ENCODE measurements at regions not wholly inside any gene's neighbourhood (a gene's known extent, or its start where the extent isn't known, plus 50 kb on each side); places are given as distances from the start of the nearest gene placed in this dataset.

DNA sequence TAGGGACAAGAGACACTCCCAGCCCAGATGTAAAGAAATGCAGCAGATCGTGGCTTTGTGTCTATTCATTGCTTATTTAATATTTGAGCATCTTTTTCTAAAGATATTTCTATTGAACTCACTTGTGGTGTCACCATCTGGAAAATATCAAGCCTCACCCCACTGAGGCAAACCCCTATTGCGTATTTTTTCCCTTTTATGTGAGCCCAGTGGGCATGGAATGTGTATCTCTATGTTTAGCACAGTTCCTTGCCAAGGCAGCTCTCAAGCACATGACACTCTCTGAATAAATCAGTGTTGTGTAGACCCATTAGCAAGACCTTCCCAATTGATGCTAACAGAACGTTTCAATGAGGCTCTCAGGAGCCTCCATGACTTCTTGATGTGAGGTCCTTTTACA, 81.6 kb downstream of the TMEM174 start:
- TF ChIP-seq CTCF (IDR thresholded peaks at IDR 0.05) (no peak), POLR2A (IDR thresholded peaks at IDR 0.05) (no peak), EP300 (IDR thresholded peaks at IDR 0.05) (no peak), POLR2AphosphoS5 (IDR thresholded peaks at IDR 0.05) (no peak)
- DNase-seq, result no peak
- Histone ChIP-seq H3K36me3 (no peaks in the 10 kb centered on the region), H3K27ac (no peak overlapping the region), H3K27me3 (peaks cover 0 to 46% (median 0%) of the 10 kb centered on the region in 3 donors), H3K4me1 (no peaks in the 10 kb centered on the region), H3K4me3 (no peak overlapping the region), H3K9me3 (peaks cover 0 to 8% (median 8%) of the 10 kb centered on the region in 4 donors)
- 49 to 57% (median 54%) methylated on average over 3 of the region's 3 CpGs for WGBS, 5 donors
- intact Hi-C loops (cut with DNase I; ENCODE audit: low total_unique reads), result no loop called here

GRCh38 chr5:73253047-73253660, 80.2 kb downstream of the TMEM174 start:
- no peak overlapping the region for H3K27ac ChIP-seq
- H3K27me3 ChIP-seq, result peaks cover 0 to 59% (median 0%) of the 10 kb centered on the region in 3 donors
- WGBS, 5 donors, result 74 to 94% (median 86%) methylated on average over 3 of the region's 3 CpGs
- H3K36me3 ChIP-seq, result no peaks in the 10 kb centered on the region
- intact Hi-C loops (cut with DNase I; ENCODE audit: low total_unique reads), result no loop called here
- no peak overlapping the region for H3K4me3 ChIP-seq
- peaks cover 0 to 8% (median 8%) of the 10 kb centered on the region in 4 donors for H3K9me3 ChIP-seq
- no peak for DNase-seq
- TF ChIP-seq POLR2AphosphoS5 (IDR thresholded peaks at IDR 0.05), result no peak
- TF ChIP-seq CTCF (IDR thresholded peaks at IDR 0.05), result no peak
- TF ChIP-seq POLR2A (IDR thresholded peaks at IDR 0.05), result no peak
- TF ChIP-seq EP300 (IDR thresholded peaks at IDR 0.05), result no peak
- no peaks in the 10 kb centered on the region for H3K4me1 ChIP-seq

DNA sequence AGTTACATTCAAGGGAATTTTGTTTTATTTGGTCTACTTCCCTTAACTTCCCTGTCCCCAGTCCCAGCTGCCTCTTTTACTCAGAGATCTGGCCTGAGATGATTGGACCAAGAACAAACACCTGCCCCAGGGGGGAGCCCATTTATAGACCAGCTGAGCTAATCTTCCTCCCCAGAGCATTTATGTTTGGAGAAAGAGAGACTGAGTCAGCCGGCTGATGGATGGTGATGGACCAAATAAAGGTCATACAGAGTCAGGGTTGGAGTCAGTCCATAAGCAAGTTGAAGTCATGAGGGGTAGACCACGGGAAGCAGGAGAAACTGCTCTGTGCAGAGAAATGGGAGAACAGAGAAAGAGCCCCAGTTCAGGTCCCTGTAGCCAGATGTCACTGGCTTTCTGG, 77.7 kb downstream of the TMEM174 start:
- Histone ChIP-seq H3K27ac (no peak overlapping the region), H3K36me3 (no peaks in the 10 kb centered on the region), H3K4me3 (no peak overlapping the region), H3K27me3 (peaks cover 0 to 77% (median 7%) of the 10 kb centered on the region in 3 donors), H3K9me3 (no peaks in the 10 kb centered on the region), H3K4me1 (peaks cover 0 to 9% (median 2%) of the 10 kb centered on the region in 4 donors)
- no peak for DNase-seq
- TF ChIP-seq POLR2AphosphoS5 (IDR thresholded peaks at IDR 0.05) (no peak), POLR2A (IDR thresholded peaks at IDR 0.05) (no peak), EP300 (IDR thresholded peaks at IDR 0.05) (no peak), CTCF (IDR thresholded peaks at IDR 0.05) (no peak)
- intact Hi-C loops (cut with DNase I; ENCODE audit: low total_unique reads), result no loop called here
- WGBS, 5 donors, result 42 to 62% (median 44%) methylated on average over 2 of the region's 2 CpGs

GRCh38 chr5:73242735-73243134, 69.7 kb downstream of the TMEM174 start:
- H3K27ac ChIP-seq, result no peak overlapping the region
- peaks cover 0 to 67% (median 17%) of the 10 kb centered on the region in 3 donors for H3K27me3 ChIP-seq

More at GRCh38 chr5:73242735-73243134, 69.7 kb downstream of the TMEM174 start:
- intact Hi-C loops (cut with DNase I; ENCODE audit: low total_unique reads), result no loop called here
- no peaks in the 10 kb centered on the region for H3K9me3 ChIP-seq
- H3K36me3 ChIP-seq, result no peaks in the 10 kb centered on the region
- H3K4me3 ChIP-seq, result no peak overlapping the region
- TF ChIP-seq POLR2A (IDR thresholded peaks at IDR 0.05) (no peak), EP300 (IDR thresholded peaks at IDR 0.05) (no peak), POLR2AphosphoS5 (IDR thresholded peaks at IDR 0.05) (no peak), CTCF (IDR thresholded peaks at IDR 0.05) (no peak)
- H3K4me1 ChIP-seq, result peaks cover 0 to 9% (median 2%) of the 10 kb centered on the region in 4 donors
- 56 to 77% (median 68%) methylated on average over 2 of the region's 2 CpGs for WGBS, 5 donors
- DNase-seq, result no peak

Data from stomach (tissue), 8 donors.